ENCODE measurements at regions not wholly inside any gene's neighbourhood (a gene's known extent, or its start where the extent isn't known, plus 50 kb on each side); places are given as distances from the start of the nearest gene placed in this dataset.

GRCh38 chr2:147045113-147045512 is 799.7 kb upstream of the ACVR2A start:
- no peaks in the 10 kb centered on the region for H3K4me1 ChIP-seq
- H3K4me3 ChIP-seq, result no peak overlapping the region
- no peak overlapping the region for H3K4me2 ChIP-seq
- H3K27ac ChIP-seq, result no peak overlapping the region
- no peak for TF ChIP-seq Cebpa-rat (IDR thresholded peaks at IDR 0.05)
- no peaks in the 10 kb centered on the region for H3K9me3 ChIP-seq (replicated peaks in 1 of 11)
- H4K20me1 ChIP-seq, result no peaks in the 10 kb centered on the region
- H3K27me3 ChIP-seq, result no peaks in the 10 kb centered on the region
- H3K36me3 ChIP-seq, result no peaks in the 10 kb centered on the region
- H3K9ac ChIP-seq, result no peak overlapping the region

- H4K20me1 ChIP-seq, result no peaks in the 10 kb centered on the region
- no peak overlapping the region for H3K4me2 ChIP-seq
- H3K4me1 ChIP-seq, result no peaks in the 10 kb centered on the region; a peak in 1 of 20 replicates
- TF ChIP-seq Cebpa-rat (IDR thresholded peaks at IDR 0.05), result no peak
- H3K27ac ChIP-seq, result no peak overlapping the region
- no peaks in the 10 kb centered on the region for H3K36me3 ChIP-seq
- H3K9ac ChIP-seq, result no peak overlapping the region
- H3K27me3 ChIP-seq, result no peaks in the 10 kb centered on the region
- H3K9me3 ChIP-seq (replicated peaks in 1 of 11), result no peaks in the 10 kb centered on the region
- no peak overlapping the region for H3K4me3 ChIP-seq
Measured at GRCh38 chr2:147041121-147041494, 803.7 kb upstream of the ACVR2A start.

- no peak overlapping the region for H3K27ac ChIP-seq
- H3K27me3 ChIP-seq, result no peaks in the 10 kb centered on the region
- no peaks in the 10 kb centered on the region for H3K36me3 ChIP-seq
- no peak overlapping the region for H3K9ac ChIP-seq
- TF ChIP-seq Cebpa-rat (IDR thresholded peaks at IDR 0.05), result no peak
- no peaks in the 10 kb centered on the region; a peak in 1 of 20 replicates for H3K4me1 ChIP-seq
- no peaks in the 10 kb centered on the region for H3K9me3 ChIP-seq (replicated peaks in 1 of 11)
- H3K4me2 ChIP-seq, result no peak overlapping the region
- no peaks in the 10 kb centered on the region for H4K20me1 ChIP-seq
- no peak overlapping the region for H3K4me3 ChIP-seq
Measured at GRCh38 chr2:147040298-147041120, 804.3 kb upstream of the ACVR2A start.

- Histone ChIP-seq H3K36me3 (no peaks in the 10 kb centered on the region), H3K9me3 (replicated peaks in 1 of 11) (no peaks in the 10 kb centered on the region)
Measured at GRCh38 chr2:147037048-147037447, 807.8 kb upstream of the ACVR2A start.

GRCh38 chr2:147033044-147033443 is 811.8 kb upstream of the ACVR2A start:
- no peak for TF ChIP-seq Cebpa-rat (IDR thresholded peaks at IDR 0.05)
- Histone ChIP-seq H3K9ac (no peak overlapping the region), H3K4me3 (no peak overlapping the region), H3K27ac (no peak overlapping the region), H3K36me3 (no peaks in the 10 kb centered on the region), H4K20me1 (no peaks in the 10 kb centered on the region), H3K4me2 (no peak overlapping the region), H3K4me1 (no peaks in the 10 kb centered on the region; a peak in 1 of 20 replicates), H3K27me3 (no peaks in the 10 kb centered on the region), H3K9me3 (replicated peaks in 1 of 11) (peaks cover 0 to 3% (median under 1%) of the 10 kb centered on the region in 11 experiments; a peak in 11 of 22 replicates)

More at GRCh38 chr2:147037048-147037447, 807.8 kb upstream of the ACVR2A start:
- Histone ChIP-seq H3K4me3 (no peak overlapping the region), H4K20me1 (no peaks in the 10 kb centered on the region), H3K9ac (no peak overlapping the region), H3K4me2 (no peak overlapping the region; a peak in 2 of 22 replicates), H3K4me1 (no peaks in the 10 kb centered on the region; a peak in 1 of 20 replicates), H3K27ac (no peak overlapping the region), H3K27me3 (no peaks in the 10 kb centered on the region)
- TF ChIP-seq Cebpa-rat (IDR thresholded peaks at IDR 0.05), result no peak

GRCh38 chr2:147031897-147032296 is 812.9 kb upstream of the ACVR2A start:
- Histone ChIP-seq H3K27ac (no peak overlapping the region), H3K4me1 (no peaks in the 10 kb centered on the region; a peak in 1 of 20 replicates), H3K9me3 (replicated peaks in 1 of 11) (peaks cover 0 to 11% (median 6%) of the 10 kb centered on the region in 11 experiments; a peak in 12 of 22 replicates), H4K20me1 (no peaks in the 10 kb centered on the region), H3K36me3 (no peaks in the 10 kb centered on the region), H3K4me3 (no peak overlapping the region), H3K9ac (no peak overlapping the region), H3K27me3 (no peaks in the 10 kb centered on the region), H3K4me2 (no peak overlapping the region)
- no peak for TF ChIP-seq Cebpa-rat (IDR thresholded peaks at IDR 0.05)

- Histone ChIP-seq H3K4me2 (no peak overlapping the region), H3K9me3 (replicated peaks in 1 of 11) (peaks cover 0 to 11% (median 6%) of the 10 kb centered on the region in 11 experiments; a peak in 12 of 22 replicates), H3K4me1 (no peaks in the 10 kb centered on the region), H3K36me3 (no peaks in the 10 kb centered on the region), H3K27me3 (no peaks in the 10 kb centered on the region), H3K4me3 (no peak overlapping the region), H3K9ac (no peak overlapping the region), H3K27ac (no peak overlapping the region), H4K20me1 (no peaks in the 10 kb centered on the region)
- TF ChIP-seq Cebpa-rat (IDR thresholded peaks at IDR 0.05), result no peak
Measured at GRCh38 chr2:147030966-147031720, 813.7 kb upstream of the ACVR2A start.

- H3K9ac ChIP-seq, result no peak overlapping the region
- TF ChIP-seq Cebpa-rat (IDR thresholded peaks at IDR 0.05), result no peak
- H4K20me1 ChIP-seq, result no peaks in the 10 kb centered on the region
- H3K9me3 ChIP-seq (replicated peaks in 1 of 11), result peaks cover 17 to 35% (median 25%) of the 10 kb centered on the region in 11 experiments
- H3K4me1 ChIP-seq, result peaks cover 0 to 11% (median 0%) of the 10 kb centered on the region in 10 experiments; a peak in 2 of 20 replicates
- H3K4me2 ChIP-seq, result no peak overlapping the region
- no peaks in the 10 kb centered on the region for H3K27me3 ChIP-seq
- H3K27ac ChIP-seq, result no peak overlapping the region
- no peaks in the 10 kb centered on the region for H3K36me3 ChIP-seq
- H3K4me3 ChIP-seq, result no peak overlapping the region
Measured at GRCh38 chr2:147027436-147027835, 817.4 kb upstream of the ACVR2A start.

GRCh38 chr2:147026664-147027295 is 818.0 kb upstream of the ACVR2A start:
- no peak overlapping the region for H3K4me3 ChIP-seq
- H3K9ac ChIP-seq, result no peak overlapping the region
- H3K4me1 ChIP-seq, result peaks cover 0 to 11% (median 0%) of the 10 kb centered on the region in 10 experiments; a peak in 2 of 20 replicates
- H3K36me3 ChIP-seq, result no peaks in the 10 kb centered on the region
- H3K4me2 ChIP-seq, result no peak overlapping the region
- H3K27me3 ChIP-seq, result no peaks in the 10 kb centered on the region
- H3K27ac ChIP-seq, result no peak overlapping the region
- H4K20me1 ChIP-seq, result no peaks in the 10 kb centered on the region
- peaks cover 20 to 40% (median 30%) of the 10 kb centered on the region in 11 experiments for H3K9me3 ChIP-seq (replicated peaks in 1 of 11)
- TF ChIP-seq Cebpa-rat (IDR thresholded peaks at IDR 0.05), result no peak
